MV-4-11 (cell line): ENCODE measurements at regions not wholly inside any gene's neighbourhood (a gene's known extent, or its start where the extent isn't known, plus 50 kb on each side); places are given as distances from the start of the nearest gene placed in this dataset.
A peak's percentile ranks its signal among the peaks of the same experiment; 100 is the strongest.
"Not testable (repeated sequence)": the region's sequence is repeated elsewhere in the genome, so short reads cannot be mapped to it uniquely, and the experiment has no call there.

Experiments used
- DNase-seq: peaks from one replicate; lab custom pipeline; 2025; lab: John Stamatoyannopoulos, UW

DNA sequence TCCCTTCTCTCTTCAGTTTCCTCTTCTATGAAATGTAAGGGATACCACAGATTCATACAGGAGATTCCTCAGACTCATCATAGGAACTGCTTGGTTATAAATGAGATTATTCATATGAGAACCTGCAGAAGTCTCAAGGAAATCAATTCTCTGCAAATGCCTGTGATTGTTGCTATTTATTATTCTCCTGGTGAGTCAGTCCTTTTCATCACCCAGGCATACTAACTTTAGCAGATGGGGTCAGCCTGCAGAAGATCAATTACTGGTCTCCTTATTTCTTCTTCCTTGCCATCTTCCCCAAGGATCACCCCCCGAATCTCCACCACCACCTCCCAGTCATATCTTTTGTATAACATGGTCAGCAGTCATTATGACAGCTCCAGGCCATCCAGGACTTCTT lies 53.8 kb upstream of the DCP1A start:
- DNase-seq = no peak

DNA sequence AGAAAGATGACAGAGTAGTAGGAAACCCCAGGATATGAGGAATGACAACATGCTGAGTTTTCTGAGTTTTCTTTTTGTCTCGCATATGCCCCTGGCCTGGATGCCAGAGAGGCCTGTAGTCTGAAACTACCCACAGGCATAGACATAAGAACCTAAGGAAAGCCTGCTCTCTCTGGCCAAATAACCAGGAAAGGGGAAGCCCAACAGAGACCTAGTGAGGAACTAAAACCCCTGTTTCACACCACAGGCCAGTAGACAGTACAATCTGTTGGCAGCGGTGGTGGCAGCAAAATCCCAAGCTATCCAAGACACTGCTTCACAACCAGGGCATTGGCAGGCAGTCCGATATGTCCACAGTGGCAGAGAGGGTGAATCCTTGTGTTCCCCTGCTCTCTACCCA lies 55.0 kb upstream of the DCP1A start:
- DNase-seq = peak; percentile 90

DNA sequence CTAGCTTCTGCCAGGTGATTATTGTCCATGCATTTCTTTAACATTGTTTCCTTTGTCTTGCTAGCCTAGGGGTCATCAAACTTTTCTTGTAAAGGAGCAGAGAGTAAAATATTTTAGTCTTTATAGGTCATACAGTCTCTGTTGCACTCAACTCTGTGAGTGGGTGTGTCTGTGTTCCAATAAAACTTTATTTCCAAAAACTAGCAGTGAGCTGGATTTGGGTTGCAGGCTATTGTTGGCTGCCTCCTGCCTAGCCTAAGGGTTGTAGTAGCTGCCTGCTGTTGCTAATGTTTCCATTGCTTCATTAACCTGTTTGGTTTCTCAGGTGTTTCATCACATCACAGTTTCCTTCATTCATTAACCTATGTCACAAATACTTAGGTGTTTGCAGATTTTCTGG lies 64.0 kb upstream of the DCP1A start:
- DNase-seq = no peak

DNA sequence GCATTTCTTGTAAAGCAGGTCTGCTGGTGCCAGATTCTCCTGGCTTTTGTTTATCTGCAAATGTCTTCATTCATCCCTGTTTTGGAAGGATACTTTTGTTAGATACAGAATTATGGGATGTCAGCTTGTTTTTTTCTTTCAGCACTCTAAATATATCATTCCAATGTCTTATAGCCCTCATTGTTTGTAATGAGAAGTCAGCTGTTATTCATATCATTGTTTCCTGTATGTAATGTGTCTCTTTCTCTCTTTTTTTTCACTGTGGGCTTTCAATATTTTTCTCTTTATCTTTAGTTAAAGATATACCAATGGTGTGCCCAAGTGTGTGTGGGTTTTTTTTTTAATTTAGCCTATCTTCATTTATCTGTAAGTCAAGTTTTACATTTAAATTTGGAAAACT lies 65.6 kb upstream of the DCP1A start:
- DNase-seq = peak; percentile 2

DNA sequence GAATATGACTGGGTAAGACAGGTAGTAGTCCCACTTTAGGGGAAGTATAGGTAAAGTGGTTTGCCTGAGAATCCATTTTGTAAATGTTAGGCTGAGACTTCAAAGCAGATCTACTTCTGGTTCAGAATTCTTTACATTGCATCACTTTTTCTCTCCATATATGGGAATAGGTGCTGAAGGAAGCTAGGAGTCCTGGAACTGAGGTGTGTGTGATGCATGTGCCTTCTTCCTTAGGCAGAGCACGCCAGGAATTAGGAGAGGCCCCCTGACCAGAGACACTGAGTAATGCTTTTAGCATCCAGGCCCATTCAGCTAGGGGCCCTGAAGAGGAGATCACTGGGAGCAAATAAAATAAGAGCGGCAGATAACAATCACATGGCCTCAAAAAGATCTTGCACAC lies 69.2 kb upstream of the DCP1A start:
- DNase-seq = no peak

DNA sequence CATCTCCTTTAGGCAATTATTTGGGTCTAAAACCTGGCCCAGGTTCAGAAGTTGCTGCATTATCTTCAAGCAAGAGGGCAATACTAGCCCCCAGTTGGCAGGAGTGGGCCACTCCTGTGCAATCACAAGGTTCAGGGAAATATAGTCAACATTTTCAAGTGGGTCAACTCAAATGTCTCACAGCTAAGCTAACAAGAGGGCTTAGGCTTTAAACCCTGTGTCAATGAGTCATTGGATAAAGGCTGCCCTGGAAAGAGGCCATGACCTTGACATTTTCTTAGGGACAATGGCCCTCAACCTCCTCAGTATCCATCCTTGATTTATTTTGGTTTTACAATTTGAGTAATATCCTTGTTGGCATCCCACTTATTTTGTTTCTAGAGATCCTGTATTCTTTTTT lies 73.5 kb upstream of the DCP1A start:
- no peak for DNase-seq

DNA sequence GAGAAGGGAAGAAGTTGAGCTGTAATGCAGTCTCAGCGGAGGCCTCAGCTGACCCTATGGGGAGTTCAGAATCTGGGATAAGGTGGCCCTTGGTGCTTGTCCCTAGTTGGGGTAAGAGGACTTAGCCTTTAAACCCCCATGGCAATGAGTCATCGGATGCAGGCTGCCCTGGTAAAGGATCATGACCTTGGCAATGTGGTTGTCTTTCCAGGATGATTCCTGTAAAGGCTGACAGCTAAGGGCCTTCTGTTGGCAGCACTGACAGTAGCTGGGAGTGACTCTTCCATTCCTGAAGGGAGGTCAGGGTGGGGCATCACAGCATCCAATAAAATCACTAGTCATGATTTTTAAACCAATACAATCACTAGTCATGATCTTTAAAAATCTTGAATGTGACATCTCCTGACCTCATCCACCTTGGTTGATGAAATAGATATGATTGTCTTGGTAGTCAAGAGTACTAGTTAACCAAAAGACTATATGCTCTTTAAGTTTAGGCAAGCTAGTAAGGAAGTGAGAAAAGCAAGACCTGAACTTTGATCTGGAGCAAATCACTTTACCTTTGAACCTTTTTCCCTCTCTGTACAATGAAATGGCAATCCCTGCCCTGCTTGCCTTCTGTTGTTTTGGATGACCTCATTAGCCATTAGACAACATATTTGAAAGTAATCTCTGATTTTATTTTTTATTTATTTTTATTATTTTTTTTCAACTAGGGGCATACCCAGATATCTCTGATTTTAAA lies 71.3 kb upstream of the CACNA1D start:
- DNase-seq = no peak

DNA sequence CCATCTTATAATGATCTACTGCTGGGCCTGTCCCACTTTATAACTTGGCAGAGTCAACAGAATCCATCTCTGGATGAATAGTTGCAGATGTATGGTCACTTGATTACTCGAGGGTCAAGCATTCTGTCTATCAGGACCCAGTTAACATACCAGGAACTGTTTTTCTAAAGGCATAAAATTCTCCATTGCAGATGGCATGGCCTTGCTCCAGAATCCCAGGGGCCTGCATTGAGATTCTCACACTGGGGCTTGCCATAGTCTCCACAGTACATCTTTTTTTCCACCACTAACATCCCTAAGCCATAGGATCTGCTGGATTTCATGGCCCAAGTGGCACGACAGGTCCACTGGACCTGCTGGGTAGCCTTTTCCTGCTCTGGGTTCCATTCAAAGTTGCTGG lies 68.5 kb upstream of the CACNA1D start:
- DNase-seq = no peak

DNA sequence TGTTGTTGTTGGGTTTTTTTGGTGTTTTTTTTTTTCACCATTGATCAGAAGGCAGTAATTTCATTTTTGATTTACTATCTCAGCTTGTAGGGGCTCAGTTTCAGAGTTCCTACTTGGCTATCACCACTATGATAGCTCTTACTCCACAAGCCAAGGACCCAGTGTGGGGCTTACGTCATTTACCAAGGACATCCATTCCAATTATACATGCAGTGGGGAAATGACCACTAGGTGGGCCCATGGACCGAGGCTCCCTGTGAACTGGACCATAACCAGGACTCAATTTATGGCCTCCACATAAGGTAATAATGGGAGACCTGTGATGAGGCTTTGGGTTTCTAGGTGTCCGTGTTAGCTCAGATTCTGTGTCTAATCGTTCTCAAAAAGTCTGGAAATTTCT lies 67.5 kb upstream of the CACNA1D start:
- DNase-seq = no peak

DNA sequence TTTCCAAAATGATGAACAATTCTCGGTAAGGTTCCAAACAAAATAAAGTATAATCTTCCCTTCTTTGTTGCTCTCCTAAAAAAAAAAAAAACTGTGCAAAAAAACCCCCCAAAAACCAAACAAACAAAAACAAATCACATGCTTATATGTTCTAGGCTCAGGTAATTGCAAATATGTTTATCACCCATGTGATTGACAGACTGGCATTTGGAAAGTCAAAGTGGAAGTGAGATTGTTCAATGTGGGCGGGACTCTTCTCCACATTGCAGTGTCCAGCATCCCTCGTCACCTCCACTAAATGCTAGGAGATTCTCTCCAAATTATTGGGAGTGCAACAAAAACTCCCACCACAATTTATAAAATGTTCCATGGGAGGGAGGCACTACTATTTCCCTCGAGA lies 57.6 kb upstream of the CACNA1D start:
- no peak for DNase-seq

DNA sequence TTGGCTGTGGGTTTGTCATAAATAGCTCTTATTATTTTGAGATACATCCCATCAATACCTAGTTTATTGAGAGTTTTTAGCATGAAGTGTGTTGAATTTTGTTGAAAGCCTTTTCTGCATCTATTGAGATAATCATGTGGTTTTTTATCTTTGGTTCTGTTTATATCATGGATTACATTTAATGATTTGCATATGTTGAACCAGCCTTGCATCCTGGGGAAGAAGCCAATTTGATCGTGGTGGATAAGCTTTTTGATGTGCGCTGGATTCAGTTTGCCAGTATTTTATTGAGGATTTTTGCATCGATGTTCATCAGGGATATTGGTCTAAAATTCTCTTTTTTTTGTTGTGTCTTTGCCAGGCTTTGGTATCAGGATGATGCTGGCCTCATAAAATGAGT lies 51.5 kb upstream of the CACNA1D start:
- not testable (repeated sequence) for DNase-seq
